HEK293T (cell line): ENCODE measurements at regions not wholly inside any gene's neighbourhood (a gene's known extent, or its start where the extent isn't known, plus 50 kb on each side); places are given as distances from the start of the nearest gene placed in this dataset.

Experiments used
- ELF4 ChIP-seq: fragments of 450-650 bp; IDR thresholded peaks from 2 replicates; pipeline ENCODE4 v1.6.1; 2017; ENCODE audit warnings: antibody characterized with exemption
- FOXA1 ChIP-seq: fragments of 450-650 bp; IDR thresholded peaks from 2 replicates; pipeline ENCODE4 v1.6.1; 2016; ENCODE audit warnings: mild to moderate bottlenecking
- FOXK2 ChIP-seq: fragments of 450-650 bp; IDR thresholded peaks from 2 replicates; pipeline ENCODE4 v1.6.1; 2016; ENCODE audit warnings: mild to moderate bottlenecking
- FOXM1 ChIP-seq: fragments of 450-650 bp; IDR thresholded peaks from 2 replicates; pipeline ENCODE4 v1.6.1; 2017; ENCODE audit warnings: mild to moderate bottlenecking, borderline replicate concordance
- LEF1 ChIP-seq: fragments of 450-650 bp; IDR thresholded peaks from 2 replicates; pipeline ENCODE4 v1.6.1; 2017; ENCODE audit warnings: mild to moderate bottlenecking, borderline replicate concordance
- NFRKB ChIP-seq: fragments of 450-650 bp; IDR thresholded peaks from 2 replicates; pipeline ENCODE4 v1.6.1; 2016; ENCODE audit warnings: mild to moderate bottlenecking, moderate library complexity
- SP1 ChIP-seq: fragments of 450-650 bp; IDR thresholded peaks from 2 replicates; pipeline ENCODE4 v1.6.1; 2017
- SUZ12 ChIP-seq: fragments of 450-650 bp; IDR thresholded peaks from 2 replicates; pipeline ENCODE4 v1.6.1; 2016; ENCODE audit warnings: mild to moderate bottlenecking
- TARDBP ChIP-seq: fragments of 450-650 bp; IDR thresholded peaks from 2 replicates; pipeline ENCODE4 v1.6.1; 2016
- ZNF384 ChIP-seq: fragments of 450-650 bp; IDR thresholded peaks from 2 replicates; pipeline ENCODE4 v1.6.1; 2016

- no peak for TF ChIP-seq SP1
- TF ChIP-seq ZNF384, result no peak
- no peak for TF ChIP-seq NFRKB
- TF ChIP-seq FOXM1, result no peak
- no peak for TF ChIP-seq LEF1
- TF ChIP-seq TARDBP, result no peak
- TF ChIP-seq SUZ12, result no peak
- no peak for TF ChIP-seq ELF4
- TF ChIP-seq FOXA1, result no peak
- no peak for TF ChIP-seq FOXK2
Measured at GRCh38 chr2:3965211-3965610, 261.8 kb downstream of the DCDC2C start.
